Neural progenitor cell (in vitro differentiated cells): ENCODE measurements at regions not wholly inside any gene's neighbourhood (a gene's known extent, or its start where the extent isn't known, plus 50 kb on each side); places are given as distances from the start of the nearest gene placed in this dataset.
A peak's percentile ranks its signal among the peaks of the same experiment; 100 is the strongest.

Experiments
- DNase-seq: peaks from one replicate; pipeline ENCODE4 v3.0.0-alpha.2; 2016; ENCODE audit warnings: low spot score
- H2AFZ ChIP-seq: fragments of 200-600 bp; sonication (generic); replicated peaks from 2 replicates; pipeline ENCODE4 v1.6.1; 2016; ENCODE audit warnings: antibody characterized with exemption
- H3F3A ChIP-seq: fragments of 200-600 bp; sonication (generic); 2 replicates; pipeline ENCODE4 v1.6.1; 2016; ENCODE audit warnings: antibody characterized with exemption, low read depth
- H3K27ac ChIP-seq: fragments of 200-600 bp; sonication (generic); 2 replicates; pipeline ENCODE4 v1.5.1; 2016; ENCODE audit warnings: mild to moderate bottlenecking
- H3K27me3 ChIP-seq: fragments of 200-600 bp; sonication (generic); 2 replicates; pipeline ENCODE4 v1.6.1; 2016; ENCODE audit warnings: mild to moderate bottlenecking, moderate library complexity
- H3K36me3 ChIP-seq: fragments of 200-600 bp; sonication (generic); 2 replicates; pipeline ENCODE4 v1.5.1; 2016
- H3K4me1 ChIP-seq: fragments of 200-600 bp; sonication (generic); 2 replicates; pipeline ENCODE4 v1.6.1; 2016; ENCODE audit warnings: mixed run types
- H3K4me2 ChIP-seq: fragments of 200-600 bp; sonication (generic); 2 replicates; pipeline ENCODE4 v1.6.1; 2016
- H3K4me3 ChIP-seq: fragments of 200-600 bp; sonication (generic); 2 replicates; pipeline ENCODE4 v1.5.1; 2016
- H3K79me2 ChIP-seq: fragments of 200-600 bp; sonication (generic); 2 replicates; pipeline ENCODE4 v1.6.1; 2016; ENCODE audit warnings: low read depth
- H3K9ac ChIP-seq: fragments of 200-600 bp; sonication (generic); 2 replicates; pipeline ENCODE4 v1.6.1; 2016
- H3K9me3 ChIP-seq: fragments of 200-600 bp; sonication (generic); 2 replicates; pipeline ENCODE4 v1.5.1; 2016; ENCODE audit warnings: low read depth
- H4K20me1 ChIP-seq: fragments of 200-600 bp; sonication (generic); 2 replicates; pipeline ENCODE4 v1.6.1; 2016; ENCODE audit warnings: low read depth
- H3K27ac Mint-ChIP-seq: 3 replicates; pipeline ENCODE4 v1.8.0; 2021; ENCODE audit warnings: mixed read lengths
- H3K27me3 Mint-ChIP-seq: 2 replicates; pipeline ENCODE4 v1.8.0; 2022; ENCODE audit warnings: low read depth, mild to moderate bottlenecking, inconsistent platforms, moderate library complexity, mixed read lengths; ENCODE audit not compliant: insufficient read depth
- H3K36me3 Mint-ChIP-seq: 3 replicates; pipeline ENCODE4 v1.8.0; 2021; ENCODE audit warnings: mixed read lengths
- H3K4me1 Mint-ChIP-seq: 3 replicates; pipeline ENCODE4 v1.8.0; 2021; ENCODE audit warnings: mixed read lengths
- H3K4me3 Mint-ChIP-seq: 3 replicates; pipeline ENCODE4 v1.8.0; 2021; ENCODE audit warnings: mild to moderate bottlenecking, moderate library complexity, mixed read lengths
- H3K9me3 Mint-ChIP-seq: 3 replicates; pipeline ENCODE4 v1.8.0; 2020; ENCODE audit warnings: mixed read lengths
- CTCF ChIP-seq: fragments of 200-600 bp; sonication (generic); IDR thresholded peaks from 2 replicates; pipeline ENCODE4 v1.5.1; 2017; ENCODE audit warnings: antibody characterized with exemption, mild to moderate bottlenecking
- EZH2 ChIP-seq: fragments of 200-600 bp; sonication (generic); IDR thresholded peaks from 2 replicates; pipeline ENCODE4 v1.6.1; 2017; ENCODE audit warnings: antibody characterized with exemption, mild to moderate bottlenecking, moderate library complexity
- EZH2phosphoT487 ChIP-seq: fragments of 200-600 bp; sonication (generic); IDR thresholded peaks from 2 replicates; pipeline ENCODE4 v1.6.1; 2017; ENCODE audit warnings: antibody characterized with exemption

- Mint-ChIP-seq H3K36me3 (no peaks in the 10 kb centered on the region), H3K27ac (peak overlapping the region; percentile 10), H3K9me3 (no peaks in the 10 kb centered on the region), H3K4me1 (peaks cover 35% of the 10 kb centered on the region), H3K4me3 (no peak overlapping the region), H3K27me3 (peaks cover 4% of the 10 kb centered on the region)
- TF ChIP-seq EZH2phosphoT487: no peak
- TF ChIP-seq CTCF: no peak
- no peak for TF ChIP-seq EZH2
- Histone ChIP-seq H3F3A (no peaks in the 10 kb centered on the region), H3K36me3 (no peaks in the 10 kb centered on the region), H3K27ac (no peak overlapping the region), H4K20me1 (no peaks in the 10 kb centered on the region), H3K4me2 (no peak overlapping the region), H3K9ac (no peak overlapping the region), H2AFZ (no peak overlapping the region), H3K4me1 (peaks cover 21% of the 10 kb centered on the region), H3K9me3 (no peaks in the 10 kb centered on the region), H3K27me3 (no peaks in the 10 kb centered on the region), H3K79me2 (no peaks in the 10 kb centered on the region), H3K4me3 (no peak overlapping the region)
- DNase-seq: no peak
Measured at GRCh38 chr1:220326578-220326977, 54.3 kb upstream of the RAB3GAP2 start.

- no peaks in the 10 kb centered on the region for H3K36me3 ChIP-seq
- H3K9me3 Mint-ChIP-seq: no peaks in the 10 kb centered on the region
- no peaks in the 10 kb centered on the region for H3F3A ChIP-seq
- no peak for TF ChIP-seq EZH2
- no peak for TF ChIP-seq EZH2phosphoT487
- TF ChIP-seq CTCF: no peak
- H3K79me2 ChIP-seq: no peaks in the 10 kb centered on the region
- H3K4me1 Mint-ChIP-seq: peaks cover 25% of the 10 kb centered on the region
- no peak overlapping the region for H3K27ac ChIP-seq
- H2AFZ ChIP-seq: no peak overlapping the region
- H3K9ac ChIP-seq: no peak overlapping the region
- no peak overlapping the region for H3K4me3 Mint-ChIP-seq
- H4K20me1 ChIP-seq: no peaks in the 10 kb centered on the region
- peaks cover 4% of the 10 kb centered on the region for H3K27me3 Mint-ChIP-seq
- H3K4me2 ChIP-seq: no peak overlapping the region
- no peak overlapping the region for H3K4me3 ChIP-seq
- H3K27ac Mint-ChIP-seq: no peak overlapping the region
- H3K9me3 ChIP-seq: no peaks in the 10 kb centered on the region
- H3K4me1 ChIP-seq: peaks cover 15% of the 10 kb centered on the region
- no peaks in the 10 kb centered on the region for H3K27me3 ChIP-seq
- no peaks in the 10 kb centered on the region for H3K36me3 Mint-ChIP-seq
- DNase-seq: no peak
Measured at GRCh38 chr1:220325306-220325995, 53.2 kb upstream of the RAB3GAP2 start.

- H3K36me3 Mint-ChIP-seq: no peaks in the 10 kb centered on the region
- Histone ChIP-seq H3K4me3 (no peak overlapping the region), H3F3A (no peaks in the 10 kb centered on the region), H3K9ac (no peak overlapping the region), H3K36me3 (no peaks in the 10 kb centered on the region), H4K20me1 (no peaks in the 10 kb centered on the region), H2AFZ (no peak overlapping the region), H3K4me1 (no peaks in the 10 kb centered on the region), H3K9me3 (no peaks in the 10 kb centered on the region), H3K27me3 (no peaks in the 10 kb centered on the region), H3K4me2 (no peak overlapping the region), H3K27ac (no peak overlapping the region), H3K79me2 (no peaks in the 10 kb centered on the region)
- TF ChIP-seq CTCF (no peak), EZH2 (no peak), EZH2phosphoT487 (no peak)
- no peak overlapping the region for H3K27ac Mint-ChIP-seq
- H3K9me3 Mint-ChIP-seq: no peaks in the 10 kb centered on the region
- H3K27me3 Mint-ChIP-seq: peaks cover 4% of the 10 kb centered on the region
- H3K4me1 Mint-ChIP-seq: peaks cover 15% of the 10 kb centered on the region
- DNase-seq: no peak
- no peak overlapping the region for H3K4me3 Mint-ChIP-seq
Measured at GRCh38 chr1:220323717-220324116, 51.5 kb upstream of the RAB3GAP2 start.
